SJCRH30 (cell line): ENCODE measurements at regions not wholly inside any gene's neighbourhood (a gene's known extent, or its start where the extent isn't known, plus 50 kb on each side); places are given as distances from the start of the nearest gene placed in this dataset.
A peak's percentile ranks its signal among the peaks of the same experiment; 100 is the strongest.

ENCODE experiments used
- DNase-seq, 2 experiments: peaks; one replicate each; pipeline ENCODE4 v3.0.0-alpha.2; 2015 to 2020
- H3K27ac ChIP-seq: fragments of 250-450 bp; sonication (Bioruptor Pico); 2 replicates; pipeline ENCODE4 v1.5.1; 2020; ENCODE audit warnings: mild to moderate bottlenecking, moderate library complexity
- H3K27me3 ChIP-seq: fragments of 250-450 bp; sonication (Bioruptor Pico); 2 replicates; pipeline ENCODE4 v1.5.1; 2020; ENCODE audit warnings: mild to moderate bottlenecking, moderate library complexity
- H3K36me3 ChIP-seq: fragments of 250-450 bp; sonication (Bioruptor Pico); 2 replicates; pipeline ENCODE4 v1.5.1; 2020; ENCODE audit warnings: mild to moderate bottlenecking, moderate library complexity
- H3K4me1 ChIP-seq: fragments of 250-450 bp; sonication (Bioruptor Pico); 2 replicates; pipeline ENCODE4 v1.5.1; 2020; ENCODE audit warnings: mild to moderate bottlenecking, moderate library complexity
- H3K4me3 ChIP-seq: fragments of 250-450 bp; sonication (Bioruptor Pico); 2 replicates; pipeline ENCODE4 v1.5.1; 2020; ENCODE audit warnings: mild to moderate bottlenecking, moderate library complexity
- H3K9me3 ChIP-seq: fragments of 250-450 bp; sonication (Bioruptor Pico); replicated peaks from 2 replicates; pipeline ENCODE4 v1.5.1; 2020; ENCODE audit warnings: mild to moderate bottlenecking, moderate library complexity

DNA sequence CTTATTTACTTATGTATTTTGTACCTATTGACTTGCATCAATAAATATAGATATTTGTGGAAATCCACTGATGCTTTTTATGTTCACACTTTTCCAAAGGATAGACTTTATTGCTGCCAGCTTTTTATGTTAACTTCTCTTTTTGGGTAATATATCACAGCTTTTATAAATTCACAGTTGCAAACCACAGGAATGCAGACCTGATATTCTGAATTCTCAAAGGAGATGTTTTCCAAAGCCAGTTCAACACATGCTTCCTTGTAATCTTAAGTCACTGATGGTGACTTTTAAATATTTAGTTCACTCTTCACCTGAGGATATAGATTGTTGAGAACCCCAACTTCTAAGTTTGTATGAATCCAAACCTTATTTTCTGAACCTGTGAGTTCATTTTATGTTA is 223.4 kb upstream of the PRR16 start:
- no peak for DNase-seq
- Histone ChIP-seq H3K4me3 (no peak overlapping the region), H3K9me3 (no peaks in the 10 kb centered on the region), H3K27me3 (no peaks in the 10 kb centered on the region), H3K4me1 (peaks cover 2% of the 10 kb centered on the region; the same call in 1 of the 2 replicates), H3K27ac (no peak overlapping the region), H3K36me3 (no peaks in the 10 kb centered on the region)

DNA sequence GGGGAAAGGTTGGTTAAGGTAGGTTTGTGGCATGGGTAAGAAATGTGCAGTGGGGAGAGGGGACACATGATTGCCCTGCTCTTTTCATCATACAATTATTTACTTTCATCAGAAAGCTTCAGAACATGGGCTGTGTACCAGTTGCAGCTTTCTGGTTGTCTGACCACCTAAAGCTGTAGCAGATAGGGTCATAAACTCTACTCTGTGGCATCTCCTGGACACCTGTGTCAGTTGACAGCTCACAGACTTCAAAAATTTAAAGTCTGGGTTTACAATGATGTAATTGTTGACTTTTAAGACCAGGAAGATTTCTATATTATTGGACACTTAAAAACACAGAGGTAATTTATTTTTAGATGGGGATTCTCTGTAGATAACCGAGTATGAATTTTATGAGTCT is 222.7 kb upstream of the PRR16 start:
- no peak overlapping the region for H3K4me3 ChIP-seq
- no peaks in the 10 kb centered on the region for H3K36me3 ChIP-seq
- H3K27ac ChIP-seq = no peak overlapping the region
- DNase-seq = no peak
- no peaks in the 10 kb centered on the region for H3K9me3 ChIP-seq
- peaks cover 2% of the 10 kb centered on the region; the same call in 1 of the 2 replicates for H3K4me1 ChIP-seq
- H3K27me3 ChIP-seq = no peaks in the 10 kb centered on the region

DNA sequence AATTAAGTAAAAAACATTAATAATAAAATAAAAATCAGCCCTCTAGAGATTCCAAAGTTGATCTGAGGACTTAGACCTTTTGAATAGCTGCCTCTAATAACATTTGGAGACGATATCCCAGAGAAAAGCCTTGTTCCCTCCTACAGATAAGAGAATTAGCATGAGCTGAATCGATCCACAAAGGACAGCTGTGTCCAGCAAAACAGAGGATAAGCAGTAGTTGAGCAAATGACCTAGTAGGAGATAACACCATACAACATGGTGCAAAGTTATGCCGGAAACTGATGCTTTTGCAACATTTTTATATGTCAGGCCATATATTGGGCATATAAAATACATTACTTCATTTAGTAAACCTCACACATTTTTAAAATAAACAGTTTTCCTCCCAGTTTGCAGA is 212.2 kb upstream of the PRR16 start:
- Histone ChIP-seq H3K27me3 (no peaks in the 10 kb centered on the region), H3K36me3 (no peaks in the 10 kb centered on the region), H3K27ac (no peak overlapping the region), H3K9me3 (no peaks in the 10 kb centered on the region), H3K4me1 (no peaks in the 10 kb centered on the region), H3K4me3 (no peak overlapping the region)
- no peak for DNase-seq

DNA sequence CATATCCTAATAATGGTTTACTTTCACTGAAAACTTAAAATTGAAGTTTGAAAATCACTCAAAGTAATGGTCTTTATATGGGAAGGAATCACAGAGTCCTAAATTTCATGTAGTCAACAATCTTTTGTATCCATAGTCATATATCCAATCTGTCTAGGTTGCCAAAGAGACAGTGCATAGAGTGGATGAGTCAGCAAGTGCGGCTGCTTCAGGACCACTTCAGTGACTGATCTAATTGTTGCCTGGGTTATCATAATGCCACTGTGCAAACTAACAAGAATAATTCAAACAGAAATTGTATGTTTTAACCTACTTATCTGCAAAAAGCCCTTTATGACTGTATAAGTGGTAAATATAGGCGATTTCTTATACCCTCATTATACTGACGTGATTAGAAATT is 211.3 kb upstream of the PRR16 start:
- Histone ChIP-seq H3K27ac (no peak overlapping the region), H3K4me1 (no peaks in the 10 kb centered on the region), H3K27me3 (no peaks in the 10 kb centered on the region), H3K4me3 (no peak overlapping the region), H3K36me3 (no peaks in the 10 kb centered on the region), H3K9me3 (no peaks in the 10 kb centered on the region)
- DNase-seq = no peak

DNA sequence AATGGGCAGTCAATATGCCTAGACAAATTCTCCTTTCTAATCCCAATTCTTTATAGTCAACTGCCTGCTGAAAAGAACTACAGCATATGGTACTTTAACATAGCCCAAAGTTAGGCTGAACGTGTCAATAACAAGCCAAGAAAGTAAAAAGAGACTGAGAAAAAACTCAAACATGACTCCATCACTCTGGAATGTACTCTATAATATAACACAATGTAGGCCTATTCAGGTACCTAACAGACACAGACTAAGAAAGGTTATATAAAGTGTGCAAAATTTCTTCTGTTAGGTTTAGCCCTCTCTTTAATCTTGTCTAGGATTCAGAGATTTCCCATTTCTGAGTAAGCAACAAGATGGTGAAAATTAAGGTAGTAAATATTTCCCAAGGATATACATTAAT is 209.7 kb upstream of the PRR16 start:
- Histone ChIP-seq H3K4me1 (no peaks in the 10 kb centered on the region), H3K27ac (no peak overlapping the region), H3K36me3 (no peaks in the 10 kb centered on the region), H3K4me3 (no peak overlapping the region), H3K27me3 (no peaks in the 10 kb centered on the region), H3K9me3 (no peaks in the 10 kb centered on the region)
- DNase-seq = no peak

DNA sequence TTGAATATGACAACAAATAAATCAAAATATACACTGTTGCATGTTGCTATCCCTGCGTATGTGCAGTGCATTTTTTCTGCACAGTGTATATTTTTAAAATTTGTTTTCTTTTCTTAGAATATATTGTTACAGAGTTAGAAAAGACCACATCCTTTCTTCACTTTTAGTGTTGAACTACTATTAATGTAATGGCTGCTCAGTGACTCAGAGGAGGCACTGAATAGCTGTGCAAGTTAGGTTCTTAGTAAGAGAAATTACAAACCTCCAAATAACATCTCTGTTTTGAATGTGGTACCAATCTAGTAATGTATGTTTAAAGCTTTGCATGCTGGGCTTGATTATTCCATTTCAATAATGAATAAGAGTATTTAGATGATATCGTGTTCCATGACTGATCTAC is 208.9 kb upstream of the PRR16 start:
- Histone ChIP-seq H3K4me3 (no peak overlapping the region), H3K9me3 (no peaks in the 10 kb centered on the region), H3K4me1 (no peaks in the 10 kb centered on the region), H3K27me3 (no peaks in the 10 kb centered on the region; the same call in 1 of the 2 replicates), H3K36me3 (no peaks in the 10 kb centered on the region), H3K27ac (no peak overlapping the region)
- DNase-seq = no peak

DNA sequence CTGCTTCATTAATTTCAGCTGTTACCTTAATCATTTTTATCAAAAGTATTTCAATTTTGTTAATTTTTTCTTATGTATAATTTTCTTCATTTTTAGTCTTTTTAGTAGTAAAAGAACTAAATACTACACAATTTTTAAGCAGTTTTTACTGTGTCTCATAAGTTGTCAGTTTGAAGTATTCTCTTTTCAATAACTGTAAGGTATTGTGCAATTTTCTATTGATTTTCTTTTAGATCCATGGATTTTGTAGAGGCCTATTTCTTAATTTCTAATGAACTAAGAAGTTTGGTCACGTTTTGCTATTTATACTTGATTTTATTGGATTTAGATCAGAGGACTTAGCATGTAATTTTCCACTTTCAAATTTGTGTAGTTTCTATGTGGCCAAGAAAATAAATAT is 207.7 kb upstream of the PRR16 start:
- no peak overlapping the region for H3K27ac ChIP-seq
- no peak for DNase-seq

DNA sequence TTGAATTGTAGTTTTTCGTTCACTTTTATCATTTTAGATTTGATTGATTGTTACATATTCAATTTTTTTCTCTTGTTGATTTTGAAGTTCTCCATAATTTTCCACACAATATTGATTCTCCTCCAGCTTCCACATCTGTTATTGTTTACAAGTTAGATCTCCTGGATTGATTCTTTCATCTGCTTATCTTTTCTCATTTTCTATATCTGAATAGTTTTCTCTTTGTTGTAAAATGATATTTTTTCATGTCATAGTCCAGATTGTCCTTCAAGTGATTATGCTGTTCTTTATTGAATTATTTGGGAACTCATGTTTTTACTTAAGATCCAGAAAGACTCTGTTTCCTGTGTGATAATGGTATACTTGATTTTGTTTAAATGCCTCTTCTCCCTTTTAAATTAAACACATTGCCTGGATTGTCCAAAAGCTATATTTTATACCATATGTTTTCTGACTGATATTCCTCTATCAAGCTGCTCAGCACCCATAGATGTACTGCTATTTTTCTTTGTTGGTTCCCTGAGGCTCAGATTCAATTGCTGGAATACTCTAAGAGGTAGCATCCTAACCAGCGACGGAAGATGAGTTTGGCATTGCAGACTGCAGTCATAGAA is 206.6 kb upstream of the PRR16 start:
- Histone ChIP-seq H3K27me3 (no peaks in the 10 kb centered on the region; the same call in 1 of the 2 replicates), H3K27ac (no peak overlapping the region), H3K36me3 (no peaks in the 10 kb centered on the region), H3K9me3 (no peaks in the 10 kb centered on the region), H3K4me1 (no peaks in the 10 kb centered on the region), H3K4me3 (no peak overlapping the region)
- DNase-seq = no peak

More for the DNA sequence above, 207.7 kb upstream of the PRR16 start:
- no peak overlapping the region for H3K4me3 ChIP-seq
- H3K27me3 ChIP-seq = no peaks in the 10 kb centered on the region; the same call in 1 of the 2 replicates
- no peaks in the 10 kb centered on the region for H3K9me3 ChIP-seq
- no peaks in the 10 kb centered on the region for H3K4me1 ChIP-seq
- no peaks in the 10 kb centered on the region for H3K36me3 ChIP-seq

DNA sequence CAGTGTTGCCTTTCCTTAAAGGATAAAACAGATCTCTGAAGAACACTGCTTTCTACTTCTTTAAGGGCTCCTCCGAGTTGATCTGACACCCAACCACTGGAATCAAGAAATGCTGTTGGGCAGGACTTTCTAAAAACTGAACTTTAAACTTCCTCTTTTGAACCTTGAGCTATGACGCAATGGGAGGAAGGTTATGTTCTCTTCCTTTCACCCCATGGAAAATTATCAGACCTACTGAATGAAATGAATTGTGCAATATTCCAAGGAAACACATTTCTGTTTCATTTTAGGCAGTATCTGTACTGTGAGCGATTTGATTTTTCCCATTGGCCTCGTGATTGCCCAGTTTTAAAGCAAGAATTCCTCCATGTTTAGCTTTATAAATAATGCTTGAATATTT is 206.0 kb upstream of the PRR16 start:
- Histone ChIP-seq H3K4me3 (no peak overlapping the region), H3K27ac (no peak overlapping the region), H3K36me3 (no peaks in the 10 kb centered on the region), H3K4me1 (no peaks in the 10 kb centered on the region), H3K27me3 (no peaks in the 10 kb centered on the region; the same call in 1 of the 2 replicates), H3K9me3 (no peaks in the 10 kb centered on the region)
- no peak for DNase-seq

DNA sequence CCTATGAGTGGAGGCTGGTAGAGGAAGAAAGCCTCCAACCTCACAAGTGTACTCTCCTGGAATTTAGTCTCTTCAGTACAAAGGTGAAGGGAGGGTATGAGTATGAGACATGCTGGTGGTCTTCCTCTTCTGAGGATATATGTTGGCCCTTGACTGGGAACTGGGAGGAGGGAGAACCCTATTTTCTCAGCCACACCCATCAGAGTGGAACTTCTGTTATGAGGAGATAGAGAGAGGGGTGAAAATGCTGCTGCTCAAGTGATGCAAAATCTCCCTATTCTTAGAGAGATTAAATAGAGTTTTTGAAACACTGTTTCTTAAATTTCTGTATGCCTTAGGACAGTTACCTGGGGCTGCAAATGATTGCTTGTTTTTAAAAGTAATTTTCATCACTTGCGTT is 203.4 kb upstream of the PRR16 start:
- H3K27ac ChIP-seq = no peak overlapping the region
- H3K9me3 ChIP-seq = no peaks in the 10 kb centered on the region
- H3K27me3 ChIP-seq = no peaks in the 10 kb centered on the region; the same call in 1 of the 2 replicates
- no peaks in the 10 kb centered on the region for H3K4me1 ChIP-seq
- DNase-seq = no peak
- H3K4me3 ChIP-seq = no peak overlapping the region
- H3K36me3 ChIP-seq = no peaks in the 10 kb centered on the region

DNA sequence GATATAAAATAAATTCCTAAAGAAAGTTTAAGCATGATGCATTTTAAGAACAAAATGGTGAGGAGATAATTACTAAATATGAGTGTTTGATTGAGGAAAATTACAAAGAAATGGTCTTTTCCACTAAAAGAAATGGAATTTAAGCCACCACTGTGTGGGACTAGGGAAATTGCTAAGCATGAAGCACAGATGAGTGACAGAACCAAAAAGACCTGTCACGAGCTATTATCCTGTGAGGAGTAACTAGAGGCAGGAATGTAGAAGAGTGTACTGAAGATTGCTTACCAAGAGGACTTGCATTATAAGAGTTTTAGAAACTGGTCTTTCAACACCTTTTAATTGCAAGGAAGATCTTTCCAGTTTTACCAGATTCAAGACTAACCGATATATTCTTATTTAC is 193.6 kb upstream of the PRR16 start:
- Histone ChIP-seq H3K27me3 (no peaks in the 10 kb centered on the region), H3K36me3 (no peaks in the 10 kb centered on the region), H3K27ac (no peak overlapping the region), H3K9me3 (no peaks in the 10 kb centered on the region), H3K4me1 (no peaks in the 10 kb centered on the region), H3K4me3 (no peak overlapping the region)
- no peak for DNase-seq

DNA sequence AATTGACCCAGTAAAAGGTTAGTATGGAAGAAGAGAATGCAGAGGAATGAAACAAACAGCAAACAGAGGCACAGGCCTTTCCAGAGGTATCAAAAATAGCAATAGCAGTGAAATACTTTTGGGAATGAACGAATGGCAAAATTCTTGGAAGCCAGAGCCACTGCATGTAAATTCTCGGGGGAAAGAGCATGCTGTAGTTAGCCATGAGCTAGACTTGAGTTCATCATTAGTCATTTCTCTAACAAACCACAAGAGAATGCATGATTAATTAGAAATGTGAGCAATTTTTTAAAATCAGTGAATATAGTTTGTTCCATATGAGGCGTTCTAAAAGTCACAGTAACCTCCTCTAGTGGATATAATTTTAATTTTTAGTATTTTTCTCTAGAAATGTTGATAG is 170.3 kb upstream of the PRR16 start:
- peak; percentile 2 to 3 for DNase-seq
- Histone ChIP-seq H3K36me3 (no peaks in the 10 kb centered on the region), H3K4me3 (no peak overlapping the region), H3K9me3 (no peaks in the 10 kb centered on the region), H3K4me1 (peaks cover 8% of the 10 kb centered on the region), H3K27ac (peak overlapping the region; percentile 58), H3K27me3 (no peaks in the 10 kb centered on the region)

DNA sequence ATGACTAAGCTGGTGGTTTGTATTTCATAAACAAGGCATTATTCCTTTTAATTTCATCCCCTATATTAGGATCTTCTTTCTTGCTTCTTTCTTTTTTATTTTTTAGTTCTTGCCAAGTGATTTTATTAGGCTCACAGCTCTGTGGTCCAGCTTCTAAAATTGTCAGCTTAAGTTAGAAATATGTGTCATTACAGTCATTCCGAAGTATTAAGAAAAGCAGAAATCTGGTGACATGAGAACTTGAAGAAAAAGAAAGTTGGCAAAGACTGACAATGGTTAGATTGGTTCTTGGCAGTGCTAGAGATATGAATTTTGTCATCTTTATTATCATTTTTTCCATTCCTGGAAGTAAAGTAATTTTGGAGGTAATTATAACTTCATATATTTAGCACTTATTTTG is 166.5 kb upstream of the PRR16 start:
- Histone ChIP-seq H3K9me3 (no peaks in the 10 kb centered on the region), H3K36me3 (no peaks in the 10 kb centered on the region), H3K27ac (no peak overlapping the region), H3K27me3 (no peaks in the 10 kb centered on the region), H3K4me1 (peaks cover 8% of the 10 kb centered on the region), H3K4me3 (no peak overlapping the region)
- DNase-seq = no peak

DNA sequence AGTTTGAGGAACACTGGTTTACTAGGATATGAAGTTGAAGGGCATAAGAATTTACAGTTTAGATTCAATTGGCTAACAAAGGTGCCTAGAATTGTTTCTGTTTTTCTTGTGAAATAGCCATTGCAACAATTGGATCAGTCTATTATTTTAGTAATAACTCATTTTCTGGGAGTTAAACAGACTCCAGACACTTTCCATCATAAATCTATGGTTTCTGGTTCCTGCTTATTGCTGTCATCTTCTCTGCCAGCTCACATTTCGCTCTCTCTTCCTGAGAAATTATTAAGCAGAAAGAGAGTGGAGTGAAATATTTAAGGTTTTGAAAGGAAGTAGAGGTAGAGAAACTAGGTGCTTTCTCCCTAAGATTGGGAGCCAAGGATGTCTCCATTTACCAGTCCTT is 165.1 kb upstream of the PRR16 start:
- Histone ChIP-seq H3K36me3 (no peaks in the 10 kb centered on the region), H3K4me3 (no peak overlapping the region), H3K27me3 (no peaks in the 10 kb centered on the region), H3K4me1 (peaks cover 2% of the 10 kb centered on the region), H3K9me3 (no peaks in the 10 kb centered on the region), H3K27ac (no peak overlapping the region)
- no peak for DNase-seq

DNA sequence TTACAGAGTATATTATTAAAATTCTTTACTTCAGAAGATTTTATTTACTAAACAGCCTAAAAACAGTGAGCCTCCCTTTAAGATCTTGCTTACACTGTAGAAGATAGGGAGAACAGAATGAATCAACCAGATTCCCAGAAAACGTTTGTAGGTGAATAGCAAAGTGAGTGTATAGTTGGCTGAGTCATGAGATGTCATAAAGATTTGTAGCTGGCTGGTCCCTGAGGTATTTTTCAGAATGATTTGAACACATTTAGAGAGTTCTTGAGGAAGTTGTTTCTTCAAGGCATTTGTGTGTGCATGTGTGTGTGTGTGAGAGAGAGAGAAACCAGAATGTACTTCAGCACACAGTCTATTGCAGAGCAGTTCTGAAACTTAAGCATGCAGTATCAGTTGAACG is 159.4 kb upstream of the PRR16 start:
- Histone ChIP-seq H3K27me3 (no peaks in the 10 kb centered on the region), H3K27ac (no peak overlapping the region), H3K4me1 (no peaks in the 10 kb centered on the region), H3K36me3 (no peaks in the 10 kb centered on the region), H3K9me3 (no peaks in the 10 kb centered on the region), H3K4me3 (no peak overlapping the region)
- no peak for DNase-seq

DNA sequence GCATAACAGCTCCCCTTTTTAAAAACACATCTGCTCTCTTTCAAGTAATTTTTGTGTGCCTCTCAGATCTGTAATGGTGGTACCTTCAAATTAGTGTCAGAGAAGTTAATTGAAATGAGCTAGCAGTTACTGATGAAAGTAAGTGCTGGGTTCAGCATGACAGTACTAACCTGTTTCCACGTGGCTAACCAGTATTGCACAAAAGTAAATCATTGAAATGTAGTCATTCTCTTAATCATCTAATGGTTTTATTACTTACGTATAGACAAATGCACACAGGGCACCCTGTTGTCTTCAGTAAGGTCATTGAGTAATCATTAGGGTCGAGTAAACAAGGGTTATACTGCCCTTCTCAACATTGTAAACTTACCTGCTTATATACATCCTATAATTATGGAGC is 157.8 kb upstream of the PRR16 start:
- Histone ChIP-seq H3K36me3 (no peaks in the 10 kb centered on the region), H3K4me3 (no peak overlapping the region), H3K4me1 (no peaks in the 10 kb centered on the region), H3K27me3 (no peaks in the 10 kb centered on the region), H3K9me3 (no peaks in the 10 kb centered on the region), H3K27ac (no peak overlapping the region)
- DNase-seq = no peak
